Right hindlimb (tissue), 1 donor: ENCODE measurements at regions not wholly inside any gene's neighbourhood (a gene's known extent, or its start where the extent isn't known, plus 50 kb on each side); places are given as distances from the start of the nearest gene placed in this dataset.
"Not testable (repeated sequence)": the region's sequence is repeated elsewhere in the genome, so short reads cannot be mapped to it uniquely, and the experiment has no call there.

Source experiments
- DNase-seq: peaks from one replicate; pipeline ENCODE4 v3.0.0-alpha.2; 2018

GRCh38 chr7:52249741-52250140, 785.7 kb upstream of the POM121L12 start:
- DNase-seq: no peak

GRCh38 chr7:52247518-52247917, 787.9 kb upstream of the POM121L12 start:
- DNase-seq: no peak

- no peak for DNase-seq
Observed at GRCh38 chr7:52243685-52244084, 791.7 kb upstream of the POM121L12 start.

DNA sequence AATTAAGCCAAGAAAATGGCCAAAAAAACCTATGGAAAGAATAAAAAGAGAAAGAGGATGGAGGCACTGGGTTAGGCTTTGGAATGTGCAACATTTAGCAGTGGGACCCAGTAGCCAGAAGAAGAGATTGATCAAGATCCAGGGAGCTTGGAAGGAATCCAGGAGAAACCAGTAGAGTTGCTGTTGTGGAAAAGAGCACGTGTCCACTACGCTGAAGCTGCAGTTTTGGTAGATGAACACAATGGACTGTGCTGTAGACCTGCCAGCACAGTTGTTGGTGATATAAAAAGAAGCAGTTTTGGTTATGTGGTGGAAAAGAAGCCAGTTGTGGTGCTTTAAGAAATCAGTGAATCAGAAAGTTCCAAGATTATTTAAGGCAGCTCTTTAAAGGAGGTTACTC, 802.2 kb upstream of the POM121L12 start:
- DNase-seq: no peak

GRCh38 chr7:52211930-52212329, 823.5 kb upstream of the POM121L12 start:
- DNase-seq: no peak

DNA sequence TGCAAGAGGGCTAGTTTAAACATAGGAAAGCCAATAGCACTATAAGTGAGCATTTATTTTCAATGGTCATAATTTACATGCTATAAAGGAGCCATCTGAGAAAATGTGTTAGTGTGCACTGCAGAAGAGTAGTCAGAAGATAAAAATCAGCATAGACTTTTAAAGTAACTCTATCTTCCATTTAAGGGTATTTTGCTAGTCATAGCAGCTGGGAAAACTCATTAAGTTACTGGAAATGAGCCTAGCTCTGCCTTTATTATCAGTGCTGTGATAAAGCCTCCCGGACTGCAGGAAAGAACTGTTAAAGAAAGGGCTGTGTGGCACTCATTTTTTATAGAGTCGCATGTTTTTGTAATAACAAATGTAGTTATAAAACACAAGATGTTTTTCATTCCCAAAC, 825.8 kb upstream of the POM121L12 start:
- no peak for DNase-seq

DNA sequence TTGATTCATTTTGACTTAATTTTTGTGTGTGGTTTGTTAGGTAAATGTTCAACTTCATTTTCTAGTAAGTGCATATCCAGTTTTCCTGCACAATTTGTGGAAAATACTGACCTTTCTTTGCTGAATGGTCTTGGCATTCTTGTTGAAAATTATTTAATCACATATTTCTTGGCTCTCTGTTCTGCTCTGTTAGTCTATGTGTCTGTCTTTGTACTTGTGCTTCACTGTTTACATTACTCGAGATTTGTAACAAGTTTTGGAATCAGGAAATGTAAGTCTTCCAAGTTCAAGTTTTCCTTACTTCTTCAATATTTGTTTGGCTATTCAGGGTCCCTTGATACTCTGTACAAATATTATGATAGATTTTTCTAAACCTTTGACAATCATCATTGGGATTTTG, 838.2 kb upstream of the POM121L12 start:
- DNase-seq: no peak

- no peak for DNase-seq
Observed at GRCh38 chr7:52195664-52196063, 839.8 kb upstream of the POM121L12 start.

DNA sequence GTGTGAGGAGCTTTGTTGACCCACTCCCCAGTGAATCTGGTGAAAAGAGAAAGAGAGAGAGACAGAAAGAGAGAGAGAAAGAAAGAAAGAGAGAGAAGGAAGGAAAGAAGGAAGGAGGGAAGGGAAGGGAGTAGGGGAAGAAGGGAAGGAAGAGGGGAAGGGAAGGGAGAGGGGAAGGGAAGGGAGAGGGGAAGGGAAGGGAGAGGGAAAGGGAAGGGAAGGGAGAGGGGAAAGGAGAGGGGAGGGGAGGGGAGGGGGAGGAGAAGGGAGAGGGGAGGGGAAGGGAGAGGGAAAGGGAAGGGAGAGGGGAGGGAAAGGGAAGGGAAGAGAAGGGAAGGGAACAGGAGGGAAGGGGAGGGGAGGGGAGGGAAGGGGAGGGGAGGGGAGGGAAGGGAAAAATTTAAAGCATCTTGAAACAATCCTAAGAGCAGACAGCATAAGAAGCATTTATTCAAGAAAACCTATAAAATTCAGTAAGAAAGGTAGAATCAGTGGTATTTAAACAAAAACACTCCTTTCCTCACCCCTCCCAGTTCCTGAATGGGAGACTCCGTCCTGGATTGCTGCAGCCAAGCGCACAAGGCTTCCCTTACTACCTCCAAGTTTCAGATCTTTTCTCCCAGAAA, 846.2 kb upstream of the POM121L12 start:
- no peak for DNase-seq

DNA sequence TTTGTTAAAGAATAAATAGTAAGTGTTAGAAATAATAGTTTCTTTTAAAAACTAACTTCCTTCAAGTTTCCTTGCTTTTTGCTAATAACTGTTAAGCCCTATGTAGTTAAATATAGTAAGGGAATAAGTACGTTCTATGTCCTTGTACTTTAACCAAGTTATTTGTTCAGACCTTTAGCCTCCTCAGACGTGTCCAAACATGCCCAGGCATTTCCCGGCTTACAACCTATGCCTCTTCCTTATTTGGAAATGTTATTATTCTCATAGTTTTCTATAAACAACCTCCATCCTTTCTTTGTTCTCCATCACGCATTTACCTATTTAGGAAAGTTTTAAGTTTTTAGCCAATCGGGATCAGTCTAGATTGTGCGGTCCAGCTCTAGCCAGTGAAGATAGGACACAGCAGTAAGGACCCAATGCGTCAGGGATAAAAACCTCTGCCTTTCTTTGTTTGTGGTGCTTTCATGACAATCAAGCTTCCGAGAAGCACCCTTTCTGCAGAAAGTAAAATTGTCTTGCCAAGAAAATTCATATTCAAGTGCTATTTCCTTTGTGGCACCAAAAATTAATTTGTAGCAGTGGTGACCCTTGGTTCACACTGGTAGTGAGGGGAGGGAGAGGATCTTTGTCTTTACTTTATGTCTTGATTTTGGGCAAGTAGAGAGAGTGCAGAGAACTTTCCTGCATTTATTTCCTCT, 851.3 kb upstream of the POM121L12 start:
- no peak for DNase-seq

GRCh38 chr7:52179934-52180333, 855.5 kb upstream of the POM121L12 start:
- no peak for DNase-seq

DNA sequence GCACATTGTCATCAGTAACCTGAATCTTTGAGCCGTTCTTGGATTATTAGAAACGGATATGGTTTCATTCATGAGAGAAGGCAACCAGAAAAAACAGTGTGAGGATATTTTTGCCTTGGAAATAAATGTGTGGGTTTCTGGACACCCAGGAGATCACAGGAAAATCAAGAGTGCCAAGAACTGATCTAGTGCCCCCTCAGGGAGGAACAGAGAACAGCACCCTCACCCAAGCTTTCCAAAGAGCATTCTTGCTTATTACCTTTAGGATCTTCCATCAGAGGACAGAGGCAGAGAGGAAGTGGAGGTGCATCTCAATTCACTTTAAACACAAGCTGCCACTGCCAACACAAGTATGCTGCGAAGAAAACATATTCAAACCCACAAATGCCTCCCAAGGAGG, 851.5 kb upstream of the COBL start:
- no peak for DNase-seq

DNA sequence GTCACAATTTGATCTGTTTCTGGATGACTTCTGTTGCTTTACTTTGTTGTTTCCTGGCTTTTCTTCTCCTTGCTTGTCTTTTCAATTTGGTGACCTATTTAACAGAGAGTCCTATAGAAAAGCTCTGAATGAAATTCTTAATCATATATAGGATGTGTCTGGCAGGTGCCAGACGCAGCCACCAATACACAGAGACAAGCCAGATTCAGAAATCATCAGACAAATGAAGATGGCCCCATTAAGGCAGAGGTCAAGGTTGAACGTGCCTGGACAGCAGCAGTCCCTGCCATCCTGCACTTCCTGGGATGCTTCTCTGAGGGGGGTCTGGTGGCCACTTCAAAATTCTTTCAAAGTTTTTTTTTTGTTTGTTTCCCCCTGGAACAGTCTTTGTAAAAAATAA, 846.7 kb upstream of the COBL start:
- DNase-seq: no peak

GRCh38 chr7:52161483-52161882, 844.9 kb upstream of the COBL start:
- DNase-seq: no peak

GRCh38 chr7:52159421-52159820, 842.8 kb upstream of the COBL start:
- not testable (repeated sequence) for DNase-seq

GRCh38 chr7:52154382-52154781, 837.8 kb upstream of the COBL start:
- no peak for DNase-seq

DNA sequence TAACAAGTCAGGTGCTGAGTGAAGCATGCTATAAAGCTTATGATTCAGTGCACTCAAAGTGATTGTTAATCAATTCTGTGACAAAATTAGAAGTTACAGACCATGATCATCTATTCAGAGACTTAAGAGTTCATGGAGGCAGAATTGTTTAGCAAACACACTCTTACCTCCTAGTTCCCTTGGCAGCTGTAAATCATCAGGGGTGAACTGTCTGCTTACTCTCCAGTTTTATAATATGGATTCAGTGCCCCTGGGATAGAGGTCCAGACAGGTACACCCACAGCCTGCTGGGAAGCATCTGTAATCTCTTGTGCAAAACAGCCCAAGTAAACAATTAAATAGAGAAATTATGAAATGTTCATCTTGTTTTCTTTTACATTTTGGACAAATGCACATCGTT, 835.0 kb upstream of the COBL start:
- DNase-seq: no peak

GRCh38 chr7:52150952-52151351, 834.3 kb upstream of the COBL start:
- no peak for DNase-seq

GRCh38 chr7:52146871-52147634, 830.4 kb upstream of the COBL start:
- no peak for DNase-seq

DNA sequence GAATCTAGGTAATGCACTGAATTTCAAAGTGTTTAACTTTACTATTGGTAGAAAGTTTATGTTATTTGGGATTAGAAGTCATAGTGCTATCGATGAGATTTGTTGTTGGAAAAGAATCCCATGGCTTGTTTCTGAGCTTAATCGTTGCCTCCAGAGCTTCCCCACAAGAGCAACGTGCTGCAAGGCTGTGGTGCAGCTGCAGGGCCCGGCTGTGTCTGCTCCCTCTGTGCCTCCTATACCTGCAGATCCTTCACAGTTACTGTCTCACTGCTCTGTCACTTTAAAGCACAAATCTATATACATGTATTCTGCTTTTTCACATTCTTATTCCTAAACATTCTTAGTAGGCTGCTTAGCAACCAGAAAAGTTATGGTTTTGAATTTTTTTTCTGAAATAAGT, 826.6 kb upstream of the COBL start:
- no peak for DNase-seq

DNA sequence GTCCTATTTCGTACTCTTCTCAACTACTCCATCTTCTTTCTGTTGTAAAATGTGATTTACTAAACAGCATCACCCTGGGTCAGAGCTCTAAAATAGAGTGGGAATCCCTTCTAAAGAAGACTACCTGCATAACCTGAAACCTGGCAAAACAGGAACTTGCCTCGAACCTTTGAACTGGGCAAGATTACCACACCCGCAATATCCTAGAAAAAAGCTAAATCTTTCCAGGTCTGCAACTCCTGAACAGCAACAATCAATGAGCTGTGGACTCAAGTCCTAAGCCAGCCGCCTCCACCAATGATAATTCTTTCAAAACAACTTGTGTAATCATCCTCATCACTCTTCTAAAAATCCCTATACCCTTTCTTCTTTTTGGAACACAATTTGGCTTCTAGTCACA, 824.2 kb upstream of the COBL start:
- DNase-seq: no peak

GRCh38 chr7:52135403-52135802, 818.8 kb upstream of the COBL start:
- no peak for DNase-seq

- no peak for DNase-seq
Observed at GRCh38 chr7:52129278-52129677, 812.7 kb upstream of the COBL start.

GRCh38 chr7:52120912-52121311, 804.3 kb upstream of the COBL start:
- DNase-seq: no peak
